ENCODE measurements at regions not wholly inside any gene's neighbourhood (a gene's known extent, or its start where the extent isn't known, plus 50 kb on each side); places are given as distances from the start of the nearest gene placed in this dataset.

GRCh38 chr5:36535859-36536615 lies 70.4 kb upstream of the SLC1A3 start:
- Histone ChIP-seq H3K79me2 (ENCODE audit: control insufficient read depth, insufficient read depth, low read length) (no peaks in the 10 kb centered on the region), H3K9ac (ENCODE audit: control insufficient read depth, insufficient read depth, low read length) (no peak overlapping the region), H3K27ac (ENCODE audit: control insufficient read depth, insufficient read depth) (no peak overlapping the region), H4K20me1 (ENCODE audit: control insufficient read depth, insufficient read depth) (no peaks in the 10 kb centered on the region), H3K4me2 (ENCODE audit: control insufficient read depth, insufficient read depth) (no peak overlapping the region), H3K9me3 (replicated peaks; ENCODE audit: control insufficient read depth, insufficient read depth, low read length) (no peaks in the 10 kb centered on the region), H2AFZ (ENCODE audit: control insufficient read depth, low read depth, low read length) (no peak overlapping the region), H3K36me3 (ENCODE audit: control insufficient read depth in 2 of 2, insufficient read depth in 2 of 2, low read length in 1 of 2) (no peaks in the 10 kb centered on the region), H3K4me1 (ENCODE audit: control insufficient read depth, insufficient read depth, low read length) (no peaks in the 10 kb centered on the region), H3K4me3 (no peak overlapping the region), H3K27me3 (replicated peaks in 1 of 2; ENCODE audit: control insufficient read depth in 2 of 2, insufficient read depth in 2 of 2, low read length in 1 of 2) (peaks cover 0 to under 1% of the 10 kb centered on the region in 2 experiments; a peak in 2 of 4 replicates)
- intact Hi-C loops (cut with micrococcal nuclease; ENCODE audit: unreplicated experiment), result loop anchor here (10.0 kb wide), 1 partner anchor 159 kb away; no protein-coding TSS in a partner anchor
- ChIA-PET CTCF (no interaction called here), RAD21 (ENCODE audit: unreplicated experiment) (no interaction called here), POLR2A (no interaction called here), SMC1A (ENCODE audit: uncharacterized antibody, unreplicated experiment) (no interaction called here)
- no peak for ATAC-seq
- no TSS peak for BruUV-seq (replicated peaks)
- FAIRE-seq, result no peak
- TF ChIP-seq CBX5 (IDR thresholded peaks at IDR 0.05; ENCODE audit: low read depth) (no peak), ZBED1 (IDR thresholded peaks at IDR 0.05; ENCODE audit: borderline replicate concordance) (no peak), JUND (IDR thresholded peaks at IDR 0.05; ENCODE audit: low read depth, low read length) (no peak), SREBF1 (IDR thresholded peaks at IDR 0.05; ENCODE audit: low read length) (no peak), IKZF1 (conservative IDR thresholded peaks at IDR 0.05) (no peak), NFYA (IDR thresholded peaks at IDR 0.05; ENCODE audit: borderline replicate concordance, low read depth, low read length) (no peak), TCF12 (IDR thresholded peaks at IDR 0.05; ENCODE audit: low read depth, low read length) (no peak), CBFB (IDR thresholded peaks at IDR 0.05; ENCODE audit: low read depth) (no peak), MXI1 (IDR thresholded peaks at IDR 0.05; ENCODE audit: low read depth, low read length) (no peak), CEBPB (IDR thresholded peaks at IDR 0.05; ENCODE audit: borderline replicate concordance in 1 of 2, low read depth in 2 of 2, low read length in 2 of 2) (no peak), IRF5 (IDR thresholded peaks at IDR 0.05; ENCODE audit: borderline replicate concordance) (no peak), IRF4 (IDR thresholded peaks at IDR 0.05; ENCODE audit: low read depth, low read length) (no peak), ZNF217 (IDR thresholded peaks at IDR 0.05) (no peak), SMAD5 (IDR thresholded peaks at IDR 0.05; ENCODE audit: low read depth) (no peak), BACH1 (IDR thresholded peaks at IDR 0.05; ENCODE audit: borderline replicate concordance) (no peak)
- TF ChIP-seq, protein P1, sequence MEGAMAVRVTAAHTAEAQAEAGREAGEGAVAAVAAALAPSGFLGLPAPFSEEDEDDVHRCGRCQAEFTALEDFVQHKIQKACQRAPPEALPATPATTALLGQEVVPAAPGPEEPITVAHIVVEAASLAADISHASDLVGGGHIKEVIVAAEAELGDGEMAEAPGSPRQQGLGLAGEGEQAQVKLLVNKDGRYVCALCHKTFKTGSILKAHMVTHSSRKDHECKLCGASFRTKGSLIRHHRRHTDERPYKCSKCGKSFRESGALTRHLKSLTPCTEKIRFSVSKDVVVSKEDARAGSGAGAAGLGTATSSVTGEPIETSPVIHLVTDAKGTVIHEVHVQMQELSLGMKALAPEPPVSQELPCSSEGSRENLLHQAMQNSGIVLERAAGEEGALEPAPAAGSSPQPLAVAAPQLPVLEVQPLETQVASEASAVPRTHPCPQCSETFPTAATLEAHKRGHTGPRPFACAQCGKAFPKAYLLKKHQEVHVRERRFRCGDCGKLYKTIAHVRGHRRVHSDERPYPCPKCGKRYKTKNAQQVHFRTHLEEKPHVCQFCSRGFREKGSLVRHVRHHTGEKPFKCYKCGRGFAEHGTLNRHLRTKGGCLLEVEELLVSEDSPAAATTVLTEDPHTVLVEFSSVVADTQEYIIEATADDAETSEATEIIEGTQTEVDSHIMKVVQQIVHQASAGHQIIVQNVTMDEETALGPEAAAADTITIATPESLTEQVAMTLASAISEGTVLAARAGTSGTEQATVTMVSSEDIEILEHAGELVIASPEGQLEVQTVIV (IDR thresholded peaks at IDR 0.05; ENCODE audit: borderline replicate concordance, partially characterized antibody), result no peak
- TF ChIP-seq, protein P2, sequence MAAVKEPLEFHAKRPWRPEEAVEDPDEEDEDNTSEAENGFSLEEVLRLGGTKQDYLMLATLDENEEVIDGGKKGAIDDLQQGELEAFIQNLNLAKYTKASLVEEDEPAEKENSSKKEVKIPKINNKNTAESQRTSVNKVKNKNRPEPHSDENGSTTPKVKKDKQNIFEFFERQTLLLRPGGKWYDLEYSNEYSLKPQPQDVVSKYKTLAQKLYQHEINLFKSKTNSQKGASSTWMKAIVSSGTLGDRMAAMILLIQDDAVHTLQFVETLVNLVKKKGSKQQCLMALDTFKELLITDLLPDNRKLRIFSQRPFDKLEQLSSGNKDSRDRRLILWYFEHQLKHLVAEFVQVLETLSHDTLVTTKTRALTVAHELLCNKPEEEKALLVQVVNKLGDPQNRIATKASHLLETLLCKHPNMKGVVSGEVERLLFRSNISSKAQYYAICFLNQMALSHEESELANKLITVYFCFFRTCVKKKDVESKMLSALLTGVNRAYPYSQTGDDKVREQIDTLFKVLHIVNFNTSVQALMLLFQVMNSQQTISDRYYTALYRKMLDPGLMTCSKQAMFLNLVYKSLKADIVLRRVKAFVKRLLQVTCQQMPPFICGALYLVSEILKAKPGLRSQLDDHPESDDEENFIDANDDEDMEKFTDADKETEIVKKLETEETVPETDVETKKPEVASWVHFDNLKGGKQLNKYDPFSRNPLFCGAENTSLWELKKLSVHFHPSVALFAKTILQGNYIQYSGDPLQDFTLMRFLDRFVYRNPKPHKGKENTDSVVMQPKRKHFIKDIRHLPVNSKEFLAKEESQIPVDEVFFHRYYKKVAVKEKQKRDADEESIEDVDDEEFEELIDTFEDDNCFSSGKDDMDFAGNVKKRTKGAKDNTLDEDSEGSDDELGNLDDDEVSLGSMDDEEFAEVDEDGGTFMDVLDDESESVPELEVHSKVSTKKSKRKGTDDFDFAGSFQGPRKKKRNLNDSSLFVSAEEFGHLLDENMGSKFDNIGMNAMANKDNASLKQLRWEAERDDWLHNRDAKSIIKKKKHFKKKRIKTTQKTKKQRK (IDR thresholded peaks at IDR 0.05; ENCODE audit: low read depth, low read length), result no peak
- in situ Hi-C loops (cut with MboI), result no loop called here
- 32% methylated on average over 4 of the region's 4 CpGs for WGBS (ENCODE audit: insufficient coverage, insufficient replicate concordance, low lambda C conversion rate, missing lambda C conversion rate)
- DNase-seq (ENCODE audit: low read depth, low spot score), result no peak
